HG03064 (cell line): ENCODE measurements at regions not wholly inside any gene's neighbourhood (a gene's known extent, or its start where the extent isn't known, plus 50 kb on each side); places are given as distances from the start of the nearest gene placed in this dataset.
"Not testable (repeated sequence)": the region's sequence is repeated elsewhere in the genome, so short reads cannot be mapped to it uniquely, and the experiment has no call there.

Experiments
- ATAC-seq: cut with Tn5 transposase; IDR thresholded peaks from one replicate; pipeline ENCODE4 v1.9.1; 2021; ENCODE audit warnings: low read depth; ENCODE audit not compliant: unreplicated experiment

GRCh38 chr13:69109891-69110525 lies 997.6 kb upstream of the ATXN8OS start:
- ATAC-seq: no peak

- no peak for ATAC-seq
These were observed 999.1 kb upstream of the ATXN8OS start for GRCh38 chr13:69108486-69108885.

GRCh38 chr13:69107436-69107835 lies 1000.2 kb upstream of the ATXN8OS start:
- no peak for ATAC-seq

GRCh38 chr13:69101841-69102240 lies 1005.8 kb upstream of the ATXN8OS start:
- ATAC-seq: no peak

GRCh38 chr13:69094485-69094884 lies 1013.1 kb upstream of the ATXN8OS start:
- ATAC-seq: no peak

- no peak for ATAC-seq
These were observed 1014.9 kb upstream of the ATXN8OS start for GRCh38 chr13:69092615-69093322.

GRCh38 chr13:69077267-69077666 lies 1030.4 kb upstream of the ATXN8OS start:
- no peak for ATAC-seq

- ATAC-seq: no peak
These were observed 1038.0 kb upstream of the ATXN8OS start for GRCh38 chr13:69069554-69070133.

GRCh38 chr13:69050696-69051095 lies 1056.9 kb upstream of the ATXN8OS start:
- no peak for ATAC-seq

GRCh38 chr13:69044629-69045028 lies 1063.0 kb upstream of the ATXN8OS start:
- no peak for ATAC-seq

GRCh38 chr13:69040898-69041297 lies 1066.7 kb upstream of the ATXN8OS start:
- no peak for ATAC-seq

- no peak for ATAC-seq
These were observed 1071.9 kb upstream of the ATXN8OS start for GRCh38 chr13:69035771-69036170.

- ATAC-seq: no peak
These were observed 1078.7 kb upstream of the ATXN8OS start for GRCh38 chr13:69028936-69029335.

GRCh38 chr13:69020120-69020519 lies 1087.5 kb upstream of the ATXN8OS start:
- ATAC-seq: no peak

- not testable (repeated sequence) for ATAC-seq
These were observed 1089.5 kb upstream of the ATXN8OS start for GRCh38 chr13:69018173-69018572.

GRCh38 chr13:69010789-69011188 lies 1096.8 kb upstream of the ATXN8OS start:
- ATAC-seq: no peak

GRCh38 chr13:69008499-69008898 lies 1099.1 kb upstream of the ATXN8OS start:
- no peak for ATAC-seq

GRCh38 chr13:68998056-68998455 lies 1109.6 kb upstream of the ATXN8OS start:
- ATAC-seq: no peak

- ATAC-seq: no peak
These were observed 1111.0 kb upstream of the ATXN8OS start for GRCh38 chr13:68996668-68997025.

- ATAC-seq: no peak
These were observed 1111.5 kb upstream of the ATXN8OS start for GRCh38 chr13:68995972-68996667.

GRCh38 chr13:68993154-68993553 lies 1114.5 kb upstream of the ATXN8OS start:
- no peak for ATAC-seq
